ENCODE measurements at regions not wholly inside any gene's neighbourhood (a gene's known extent, or its start where the extent isn't known, plus 50 kb on each side); places are given as distances from the start of the nearest gene placed in this dataset.

- H3K4me2 ChIP-seq (ENCODE audit: low read depth, low read length): no peak overlapping the region
- H3F3A ChIP-seq (ENCODE audit: insufficient read depth, low read length): no peaks in the 10 kb centered on the region
- H2AFZ ChIP-seq (ENCODE audit: low read length): no peak overlapping the region
- no peak for DNase-seq
- no peak overlapping the region for H3K4me3 ChIP-seq (ENCODE audit: low read length)
- H3K9me2 ChIP-seq (replicated peaks; ENCODE audit: insufficient read depth, low read length): no peaks in the 10 kb centered on the region
- H3K27ac ChIP-seq (ENCODE audit: low read length): no peak overlapping the region
- H4K20me1 ChIP-seq (ENCODE audit: insufficient read depth, low read length): no peaks in the 10 kb centered on the region; the same call in 1 of the 2 replicates
- H3K9me3 ChIP-seq (replicated peaks; ENCODE audit: insufficient read depth, low read length): no peaks in the 10 kb centered on the region
- H3K27me3 ChIP-seq (replicated peaks; ENCODE audit: insufficient read depth, low read length): no peaks in the 10 kb centered on the region
- no peak overlapping the region for H3K9ac ChIP-seq (ENCODE audit: low read length)
- H3K79me2 ChIP-seq (ENCODE audit: low read length): no peaks in the 10 kb centered on the region
- TF ChIP-seq CTCF (IDR thresholded peaks at IDR 0.05; ENCODE audit: low read length): no peak
- H3K36me3 ChIP-seq (replicated peaks; ENCODE audit: insufficient read depth, low read length): no peaks in the 10 kb centered on the region
- H3K4me1 ChIP-seq (ENCODE audit: low read length): no peaks in the 10 kb centered on the region
Observed at GRCh38 chr5:54728588-54728915, 211.0 kb downstream of the SNX18 start.

- no peaks in the 10 kb centered on the region for H3K9me3 ChIP-seq (replicated peaks; ENCODE audit: insufficient read depth, low read length)
- H3K9me2 ChIP-seq (replicated peaks; ENCODE audit: insufficient read depth, low read length): no peaks in the 10 kb centered on the region
- no peak overlapping the region for H3K9ac ChIP-seq (ENCODE audit: low read length)
- H2AFZ ChIP-seq (ENCODE audit: low read length): no peak overlapping the region
- no peak overlapping the region for H3K27ac ChIP-seq (ENCODE audit: low read length)
- no peaks in the 10 kb centered on the region for H3K27me3 ChIP-seq (replicated peaks; ENCODE audit: insufficient read depth, low read length)
- H3K36me3 ChIP-seq (replicated peaks; ENCODE audit: insufficient read depth, low read length): no peaks in the 10 kb centered on the region
- no peak overlapping the region for H3K4me3 ChIP-seq (ENCODE audit: low read length)
- H4K20me1 ChIP-seq (ENCODE audit: insufficient read depth, low read length): no peaks in the 10 kb centered on the region; the same call in 1 of the 2 replicates
- H3K4me2 ChIP-seq (ENCODE audit: low read depth, low read length): no peak overlapping the region
- H3F3A ChIP-seq (ENCODE audit: insufficient read depth, low read length): no peaks in the 10 kb centered on the region
- TF ChIP-seq CTCF (IDR thresholded peaks at IDR 0.05; ENCODE audit: low read length) (no peak), EZH2 (optimal IDR thresholded peaks at IDR 0.05; ENCODE audit: low read depth, low read length) (no peak), EZH2phosphoT487 (IDR thresholded peaks at IDR 0.05; ENCODE audit: low read length) (no peak)
- no peak for DNase-seq
- no peaks in the 10 kb centered on the region for H3K79me2 ChIP-seq (ENCODE audit: low read length)
- H3K4me1 ChIP-seq (ENCODE audit: low read length): no peaks in the 10 kb centered on the region
Observed at GRCh38 chr5:54727874-54728587, 210.5 kb downstream of the SNX18 start.

- Histone ChIP-seq H3K36me3 (replicated peaks; ENCODE audit: insufficient read depth, low read length) (no peaks in the 10 kb centered on the region), H3K9me2 (replicated peaks; ENCODE audit: insufficient read depth, low read length) (no peaks in the 10 kb centered on the region), H3K27me3 (replicated peaks; ENCODE audit: insufficient read depth, low read length) (no peaks in the 10 kb centered on the region), H3K79me2 (ENCODE audit: low read length) (no peaks in the 10 kb centered on the region), H3K4me1 (ENCODE audit: low read length) (no peaks in the 10 kb centered on the region), H3F3A (ENCODE audit: insufficient read depth, low read length) (no peaks in the 10 kb centered on the region), H3K9ac (ENCODE audit: low read length) (no peak overlapping the region), H2AFZ (ENCODE audit: low read length) (no peak overlapping the region), H3K9me3 (replicated peaks; ENCODE audit: insufficient read depth, low read length) (no peaks in the 10 kb centered on the region), H3K27ac (ENCODE audit: low read length) (no peak overlapping the region), H3K4me3 (ENCODE audit: low read length) (no peak overlapping the region), H3K4me2 (ENCODE audit: low read depth, low read length) (no peak overlapping the region), H4K20me1 (ENCODE audit: insufficient read depth, low read length) (no peaks in the 10 kb centered on the region; the same call in 1 of the 2 replicates)
- DNase-seq: no peak
- TF ChIP-seq EZH2 (optimal IDR thresholded peaks at IDR 0.05; ENCODE audit: low read depth, low read length) (no peak), CTCF (IDR thresholded peaks at IDR 0.05; ENCODE audit: low read length) (no peak), EZH2phosphoT487 (IDR thresholded peaks at IDR 0.05; ENCODE audit: low read length) (no peak)
Observed at GRCh38 chr5:54725391-54726280, 208.1 kb downstream of the SNX18 start.
